Hypothalamus (tissue), 51 donors: ENCODE measurements at regions not wholly inside any gene's neighbourhood (a gene's known extent, or its start where the extent isn't known, plus 50 kb on each side); places are given as distances from the start of the nearest gene placed in this dataset.

Source experiments
- DNase-seq, 51 donors: peaks; one replicate each; lab custom pipeline; 2025; lab: John Stamatoyannopoulos, UW

DNA sequence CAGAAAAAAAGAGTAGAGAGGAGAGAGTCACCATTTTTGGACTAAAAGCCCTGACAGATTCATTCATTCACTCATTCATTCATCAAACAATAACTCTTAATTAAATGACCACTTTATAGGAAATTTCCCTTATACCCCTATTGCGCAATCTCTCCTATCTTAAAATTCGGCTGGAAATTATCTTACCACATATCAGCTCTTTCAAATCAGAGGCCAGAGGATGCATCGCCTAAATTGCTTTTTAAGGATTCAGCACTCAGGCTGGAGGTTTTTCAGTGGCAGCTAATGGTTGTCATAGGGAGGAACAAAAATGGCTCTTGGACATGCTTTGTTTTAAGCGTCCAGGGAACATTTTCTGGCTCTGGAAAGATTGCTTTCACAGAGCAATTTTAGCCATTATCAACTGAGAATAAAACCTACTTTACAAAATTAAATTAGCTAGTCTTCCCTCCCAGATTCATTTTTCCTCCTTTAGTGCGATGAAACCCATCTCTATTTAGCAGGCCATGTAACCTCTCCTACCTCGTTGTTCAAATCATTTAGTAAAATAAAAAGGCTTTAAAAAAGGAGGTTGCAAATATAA is 115.2 kb downstream of the OLFM4 start:
- peak in 1 of 51 donors; percentile 6 for DNase-seq

DNA sequence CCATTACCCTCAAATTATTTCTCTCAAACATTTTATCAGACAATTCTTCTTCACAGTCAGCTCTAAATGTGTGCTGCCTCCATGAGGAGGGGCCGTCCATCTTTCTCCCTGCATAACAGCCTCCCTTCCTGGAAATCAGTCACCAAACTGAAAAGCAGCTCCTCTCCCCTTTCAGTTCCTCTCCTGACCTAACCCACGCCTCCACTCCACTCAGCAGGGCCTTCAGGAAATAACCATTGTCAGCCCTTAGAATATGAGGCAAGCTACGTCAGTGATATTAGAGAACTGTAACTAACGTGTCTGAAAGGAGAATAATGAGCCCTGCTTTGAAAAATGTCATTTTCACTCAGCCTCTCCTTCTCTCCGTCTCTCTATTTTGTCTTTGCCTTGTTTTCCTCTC is 116.2 kb downstream of the OLFM4 start:
- no peak for DNase-seq

DNA sequence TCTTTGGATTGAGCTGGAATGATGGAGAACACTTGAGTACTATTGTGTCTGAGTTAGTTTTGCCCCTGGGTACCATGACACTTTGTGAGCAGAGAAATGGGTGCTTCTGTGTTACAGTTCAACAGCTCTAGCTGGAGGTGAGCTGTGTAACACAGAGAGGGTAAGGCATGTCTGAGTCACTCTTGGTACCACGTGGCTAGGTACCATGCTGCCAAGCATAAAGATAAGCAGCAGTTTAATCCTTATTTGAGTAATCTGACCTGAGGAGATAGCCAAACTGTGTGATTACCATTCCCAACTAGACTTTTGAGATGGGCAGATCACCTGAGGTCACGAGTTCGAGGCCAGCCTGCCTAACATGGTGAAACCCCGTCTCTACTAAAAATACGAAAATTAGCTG is 122.0 kb downstream of the OLFM4 start:
- no peak for DNase-seq

DNA sequence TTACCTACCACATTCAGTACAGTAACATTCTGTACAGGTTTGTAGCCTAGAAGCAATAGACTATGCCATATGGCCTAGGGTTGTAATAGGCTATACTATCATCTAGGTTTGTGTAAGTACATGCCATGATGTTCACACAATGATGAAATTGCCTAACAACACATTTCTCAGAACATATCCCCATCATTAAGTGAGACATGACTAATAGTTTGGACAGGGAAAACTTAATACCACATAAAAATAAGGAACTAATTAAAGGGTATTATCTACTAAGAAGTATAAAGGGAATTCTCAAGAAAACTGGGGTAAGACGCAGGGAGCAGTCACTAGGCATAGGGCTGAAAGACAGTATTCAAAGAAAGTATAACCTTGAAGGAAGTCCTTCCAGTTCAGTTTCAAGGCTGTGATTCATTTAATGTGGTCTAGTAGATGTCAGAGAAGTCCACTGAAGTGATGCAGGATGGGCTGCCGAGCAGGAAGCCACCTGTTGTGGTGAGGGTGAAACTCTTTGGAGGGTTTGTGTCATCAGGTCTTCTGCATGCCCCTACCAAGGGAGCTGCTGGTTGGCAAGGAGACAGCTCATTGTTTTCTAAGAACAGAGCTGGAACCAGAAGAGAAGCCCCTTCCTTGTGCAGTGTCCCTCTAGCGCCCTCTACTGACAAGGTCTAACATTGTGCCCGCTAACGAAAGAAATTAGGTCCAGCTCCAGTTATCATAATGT is 122.9 kb downstream of the OLFM4 start:
- peak in 27 of 51 donors; percentile 1 to 60 (median 15) for DNase-seq

DNA sequence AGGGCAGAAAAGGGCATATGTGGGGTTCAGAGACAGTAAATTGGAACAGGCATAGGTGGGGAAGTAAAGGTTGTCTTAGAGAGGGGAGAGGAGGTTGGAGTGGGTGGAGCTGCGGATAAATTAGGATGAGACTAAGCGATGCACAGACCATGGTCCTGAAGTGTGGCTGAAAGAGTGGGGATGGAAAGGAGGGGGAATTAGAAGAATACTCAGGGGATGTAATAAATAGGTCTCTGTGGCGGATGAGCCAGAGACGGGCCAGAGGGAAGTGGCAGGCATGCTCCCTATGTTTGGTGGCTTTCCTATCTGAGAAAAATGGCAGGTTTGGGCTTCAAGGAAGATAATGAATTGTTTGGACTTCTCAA is 123.4 kb downstream of the OLFM4 start:
- DNase-seq: no peak

DNA sequence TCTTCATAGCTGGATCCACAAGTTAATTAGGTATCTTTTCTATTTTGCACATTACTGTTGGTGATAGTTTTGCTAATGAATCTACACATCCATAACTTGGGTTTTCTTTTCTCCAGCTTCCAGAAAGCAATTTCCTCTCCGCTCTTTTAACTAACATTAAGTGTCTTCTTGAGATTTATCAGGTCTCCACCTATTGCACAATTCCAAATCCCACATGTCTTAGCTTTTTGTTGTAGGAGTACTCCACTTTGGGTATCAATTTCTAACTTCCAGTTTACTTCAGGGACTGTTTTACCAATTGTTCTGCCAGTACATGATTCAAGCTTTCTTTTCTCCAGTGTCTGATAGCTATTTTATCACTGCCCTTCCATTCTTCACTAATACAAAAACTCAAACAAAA is 129.6 kb downstream of the OLFM4 start:
- DNase-seq: no peak

DNA sequence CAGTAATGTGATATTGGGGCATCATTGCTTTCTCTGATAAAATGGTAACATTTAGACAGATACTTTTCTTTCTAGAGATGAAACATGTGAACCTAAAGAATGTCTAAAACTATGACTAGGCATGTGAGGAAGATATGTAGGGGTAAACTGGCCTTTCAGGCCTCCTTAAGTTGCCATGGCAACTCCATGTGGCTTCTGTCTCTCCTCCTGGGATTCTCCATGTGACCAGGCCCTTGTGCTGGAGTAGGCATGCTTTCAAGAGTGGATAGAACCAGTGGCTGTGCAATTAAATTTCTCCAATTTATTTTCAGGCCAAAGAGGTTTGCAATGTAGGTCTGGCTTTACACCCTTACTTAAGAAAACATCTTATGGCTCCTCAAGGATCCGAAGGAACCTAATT is 130.8 kb downstream of the OLFM4 start:
- DNase-seq: no peak

DNA sequence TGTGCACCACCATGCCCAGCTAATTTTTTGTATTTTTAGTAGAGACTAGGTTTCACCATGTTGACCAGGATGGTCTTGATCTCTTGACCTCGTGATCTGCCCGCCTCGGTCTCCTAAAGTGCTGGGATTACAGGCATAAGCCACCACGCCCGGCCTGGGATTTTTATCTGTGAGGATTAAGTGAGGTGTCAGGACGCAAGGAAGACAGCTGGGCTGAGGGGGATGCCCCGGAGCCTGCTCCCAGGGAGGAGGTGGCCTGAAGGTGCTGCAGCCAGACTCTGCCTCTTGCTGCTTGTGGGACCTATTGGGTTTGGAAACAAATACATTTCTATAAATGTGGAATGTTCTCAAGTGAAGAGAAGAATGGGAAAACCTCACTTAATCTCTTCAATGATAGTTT is 131.6 kb downstream of the OLFM4 start:
- DNase-seq: no peak

DNA sequence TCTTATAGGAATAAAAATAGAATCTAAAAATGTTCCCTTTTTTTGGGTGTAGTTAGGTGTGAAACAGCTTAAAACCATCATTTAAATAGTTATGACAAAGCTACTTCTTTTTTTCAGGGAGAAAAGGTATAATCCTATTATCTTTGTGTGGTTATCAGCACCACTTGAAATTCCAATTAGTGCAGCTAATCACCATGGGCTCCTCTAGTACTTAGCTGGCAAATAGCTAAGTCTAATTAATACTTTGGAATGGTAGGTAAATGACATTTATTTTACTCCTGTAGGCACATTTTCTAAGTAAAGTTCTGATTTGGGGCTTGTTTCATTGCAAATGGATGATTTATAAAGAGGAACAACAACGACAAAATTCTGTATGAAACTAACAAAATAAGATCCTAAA is 132.6 kb downstream of the OLFM4 start:
- no peak for DNase-seq

DNA sequence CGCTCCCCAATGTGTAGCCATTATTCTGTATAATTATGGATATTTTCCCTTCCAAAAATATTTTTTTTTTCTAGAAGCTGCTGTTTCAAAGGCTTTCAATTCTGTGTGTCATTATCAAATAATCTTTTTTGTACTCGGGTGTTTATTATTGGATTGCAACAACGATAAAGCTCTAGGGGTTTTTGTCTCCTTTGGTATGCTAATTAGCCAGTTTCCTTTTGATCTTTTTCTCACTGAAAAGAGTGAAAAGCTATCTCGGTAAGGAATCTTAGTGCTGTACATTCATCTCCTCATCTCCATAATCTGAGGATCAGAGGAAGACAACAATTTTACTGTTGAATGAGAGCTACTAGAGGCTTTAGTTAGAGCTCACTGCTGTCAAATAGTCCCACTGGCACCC is 136.6 kb downstream of the OLFM4 start:
- no peak for DNase-seq

DNA sequence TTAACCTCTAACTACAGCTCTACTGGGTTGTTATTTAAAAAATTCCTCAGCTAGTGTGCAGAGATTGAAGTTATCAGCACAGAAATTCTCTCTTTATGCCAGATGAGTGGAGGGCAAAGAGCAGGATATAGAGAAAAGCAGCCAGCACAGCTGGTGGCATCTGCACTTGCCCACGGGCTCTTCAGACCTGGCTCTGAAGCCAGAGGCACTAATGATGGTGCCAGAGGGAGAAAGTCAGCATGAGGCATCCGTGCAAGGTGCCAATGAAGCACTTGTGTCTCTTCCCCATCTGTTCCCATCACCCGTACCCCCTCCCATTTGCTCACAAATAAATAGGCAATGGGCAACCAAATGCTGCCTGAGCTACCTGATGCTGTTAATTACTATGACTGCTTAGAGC is 138.9 kb downstream of the OLFM4 start:
- DNase-seq: no peak

DNA sequence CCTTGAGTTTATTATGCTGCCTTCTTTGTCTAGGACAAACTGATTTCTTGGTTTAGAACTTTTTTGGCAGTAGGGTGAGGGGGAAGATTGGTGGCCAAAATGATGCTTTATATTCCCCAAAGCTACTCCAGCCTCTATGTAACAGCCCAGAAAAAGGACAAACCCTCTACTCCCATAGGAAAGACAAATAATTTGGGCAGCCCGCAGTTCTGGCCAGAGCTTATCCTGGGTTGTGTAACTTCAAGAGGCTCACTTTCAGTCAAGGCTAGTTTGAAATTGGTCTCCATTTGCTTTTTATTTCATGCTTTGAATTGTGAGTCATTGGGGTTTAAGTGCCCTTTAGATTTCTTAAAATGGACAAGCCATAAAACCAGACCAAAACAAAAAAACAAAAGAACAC is 142.3 kb downstream of the OLFM4 start:
- no peak for DNase-seq

DNA sequence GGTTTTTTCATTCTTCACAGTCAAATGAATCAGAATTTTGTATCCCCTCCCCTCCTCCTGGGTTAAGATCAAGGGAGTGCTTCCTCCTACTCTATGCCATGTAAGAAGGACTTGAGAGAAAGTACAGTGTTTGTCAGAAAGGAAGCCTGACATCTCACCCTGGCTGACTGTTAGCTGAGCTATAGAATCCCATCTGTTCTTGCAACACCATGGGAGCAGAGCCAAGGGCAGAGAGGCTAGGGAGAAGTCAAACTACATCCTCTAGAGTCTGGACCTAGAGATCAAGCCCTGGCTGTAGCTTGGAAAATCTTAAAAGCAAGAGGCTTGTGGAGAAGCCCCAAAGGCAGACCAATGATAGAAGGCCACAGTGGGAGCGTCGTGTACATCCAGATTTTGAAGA is 145.9 kb downstream of the OLFM4 start:
- no peak for DNase-seq

DNA sequence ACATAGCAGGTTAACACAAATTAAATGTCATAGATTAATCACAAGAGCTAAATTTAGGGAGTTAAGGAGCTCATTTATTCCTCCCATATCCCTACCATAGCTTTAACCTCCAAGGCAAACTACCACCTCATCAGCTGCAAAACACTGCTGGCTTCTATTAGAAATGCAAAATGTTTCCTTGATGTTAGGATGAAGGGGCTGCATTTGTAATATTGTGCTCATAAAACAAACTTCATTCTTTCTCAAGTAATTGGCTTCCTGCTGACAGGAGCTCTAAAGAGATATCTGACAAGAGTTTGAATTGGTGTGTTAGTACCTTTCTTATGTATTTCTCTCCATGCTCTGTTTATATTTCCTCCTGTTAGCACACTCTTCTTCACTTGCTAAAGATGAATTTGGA is 152.1 kb downstream of the OLFM4 start:
- DNase-seq: no peak

DNA sequence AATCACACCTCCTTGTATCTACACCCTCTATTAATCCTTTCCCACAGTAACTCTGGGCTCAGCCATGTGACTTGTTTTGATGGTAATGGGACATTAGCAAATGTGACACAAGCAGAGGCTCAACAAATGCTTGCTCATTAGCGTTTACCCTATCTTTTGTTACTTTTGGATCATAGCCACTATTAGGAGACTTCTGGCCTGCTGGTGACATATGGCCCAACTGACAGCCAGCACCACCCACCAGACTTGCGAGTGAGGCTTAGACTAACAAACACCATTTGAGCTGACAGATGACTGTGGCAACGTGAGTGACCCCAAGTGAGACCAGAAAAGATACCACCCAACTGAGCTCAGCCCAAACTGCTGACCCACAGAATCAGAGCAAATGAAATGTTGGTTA is 154.1 kb downstream of the OLFM4 start:
- no peak for DNase-seq

DNA sequence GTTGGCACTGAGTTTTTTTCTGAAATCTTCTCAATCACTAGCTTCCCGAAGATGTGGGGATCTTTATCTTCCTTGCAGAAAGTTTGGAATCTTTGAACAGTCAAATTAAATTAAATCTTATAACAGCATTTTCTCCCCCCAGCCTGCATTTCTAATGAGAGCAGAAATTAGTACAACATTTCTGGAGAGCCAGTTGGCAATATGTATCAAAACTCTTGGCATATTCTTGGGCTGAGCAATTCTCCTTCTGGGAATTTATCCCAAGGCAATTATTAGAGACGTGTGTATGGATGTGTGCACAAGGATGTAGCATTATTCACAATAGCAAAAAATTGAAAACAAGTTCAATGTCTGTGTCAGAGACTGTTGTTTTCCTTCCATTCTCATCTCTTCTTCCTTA is 159.5 kb downstream of the OLFM4 start:
- DNase-seq: no peak

DNA sequence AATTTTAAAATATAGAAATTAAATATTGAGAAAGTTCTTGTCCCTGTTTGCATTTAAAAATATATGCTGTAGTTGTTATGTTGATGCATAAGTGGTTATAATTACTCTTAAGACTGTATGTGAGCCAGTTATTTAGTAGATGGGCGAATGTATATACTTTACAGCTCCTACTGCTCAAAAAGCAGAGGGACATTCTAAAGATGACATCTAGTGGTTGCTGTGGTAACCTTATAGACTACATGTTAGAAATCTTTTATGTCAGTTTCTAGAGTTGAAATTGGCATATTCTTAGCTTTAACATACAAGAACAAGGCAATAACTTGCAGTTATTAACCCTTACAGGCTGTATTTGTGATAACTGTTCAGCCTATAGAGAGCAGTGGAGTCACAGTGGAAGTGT is 160.5 kb downstream of the OLFM4 start:
- DNase-seq: no peak

DNA sequence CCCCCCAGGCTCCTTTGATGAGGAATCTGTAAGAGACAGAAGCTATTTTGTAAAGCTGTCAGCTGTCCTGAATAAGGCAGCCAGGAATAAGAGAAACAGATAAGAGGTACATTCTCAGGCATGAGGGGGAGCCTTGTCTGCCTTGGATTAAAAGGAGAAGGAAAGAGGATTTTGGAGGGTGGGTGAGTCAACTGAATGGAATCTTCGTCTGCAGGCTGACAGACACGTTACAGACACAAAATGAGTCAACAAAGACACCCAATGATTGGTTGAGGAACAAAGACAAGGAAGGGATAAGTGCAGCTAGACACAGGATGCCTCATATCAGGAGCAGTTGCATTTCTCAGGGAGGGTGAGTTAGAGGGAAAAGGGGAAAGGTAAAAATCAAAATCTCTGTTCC is 162.5 kb downstream of the OLFM4 start:
- DNase-seq: peak in 1 of 51 donors; percentile 18

DNA sequence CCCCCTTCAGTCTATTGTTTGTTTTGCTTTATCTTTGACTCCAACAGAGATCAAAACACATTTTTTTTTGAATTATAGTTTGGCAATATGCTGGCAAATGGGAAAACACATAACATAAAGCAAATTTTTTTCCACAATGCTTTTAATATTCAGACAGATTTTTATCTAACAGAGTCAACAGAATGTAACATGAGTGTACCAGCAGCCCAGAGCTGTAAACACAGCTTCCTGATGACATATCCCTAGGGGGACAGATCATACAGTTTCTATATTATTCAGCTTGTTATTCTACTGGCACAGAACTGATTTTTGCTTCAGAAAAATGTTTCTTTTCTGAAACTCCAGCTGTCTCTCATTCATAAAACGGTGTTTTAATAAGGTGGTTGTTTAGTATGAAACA is 168.8 kb downstream of the OLFM4 start:
- no peak for DNase-seq

DNA sequence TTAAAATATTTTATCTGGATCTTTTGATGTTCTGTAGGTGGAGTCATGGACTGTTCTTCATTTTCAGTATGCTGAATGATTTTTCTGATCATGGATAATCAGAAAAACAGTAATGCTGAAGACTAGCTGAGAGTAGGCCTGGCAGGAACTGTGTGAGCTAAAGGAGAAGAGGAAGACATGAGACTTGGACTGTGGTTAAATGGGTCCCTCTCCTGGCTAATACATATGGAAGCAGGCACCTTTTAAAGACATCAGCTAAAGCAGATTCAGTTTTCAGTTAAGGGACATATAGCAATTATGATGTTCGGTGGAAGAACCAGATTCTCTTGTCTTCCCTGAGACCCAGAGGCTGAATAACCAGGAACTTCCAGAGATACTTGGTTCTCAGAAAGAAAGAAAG is 169.4 kb downstream of the OLFM4 start:
- peak in 1 of 51 donors; percentile 11 for DNase-seq

DNA sequence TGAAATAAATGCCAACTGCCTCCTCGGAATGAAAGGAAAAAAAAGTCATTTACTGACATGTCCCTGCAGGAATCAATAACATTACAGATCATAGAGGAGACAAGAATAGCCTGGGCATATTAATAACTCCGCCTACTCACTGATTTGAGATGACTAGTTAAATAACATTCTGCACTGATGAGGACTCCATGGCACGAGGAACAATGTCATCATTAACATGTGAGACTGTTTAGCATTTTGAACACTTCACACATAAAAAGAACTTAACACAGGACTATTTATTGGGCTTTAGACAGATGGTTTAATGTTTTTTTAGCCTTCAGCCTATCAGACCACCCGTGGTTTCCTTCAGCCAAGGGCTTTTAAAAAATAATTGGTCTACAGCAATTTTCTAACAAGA is 170.1 kb downstream of the OLFM4 start:
- peak in 1 of 51 donors; percentile 43 for DNase-seq

DNA sequence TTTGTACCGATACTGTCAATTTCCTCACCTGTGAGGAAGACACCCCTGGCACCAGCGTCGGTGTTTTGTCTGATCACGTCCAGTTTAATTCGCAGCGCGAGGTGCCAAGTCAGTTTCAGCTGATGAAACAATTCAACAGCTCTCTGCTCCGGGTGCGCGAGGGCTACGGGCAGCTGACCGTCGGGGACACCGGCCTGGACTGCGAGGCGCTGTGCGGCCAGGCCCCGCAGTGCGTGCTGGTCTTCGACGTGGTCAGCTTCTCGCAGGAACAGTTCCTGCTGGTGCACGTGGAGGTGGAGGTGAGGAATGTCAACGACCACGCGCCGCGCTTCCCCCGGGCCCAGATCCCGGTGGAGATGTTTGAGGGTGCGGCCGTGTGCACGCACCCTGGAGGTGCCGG is 171.5 kb downstream of the OLFM4 start:
- DNase-seq: no peak
